A549 (cell line): ENCODE measurements at regions not wholly inside any gene's neighbourhood (a gene's known extent, or its start where the extent isn't known, plus 50 kb on each side); places are given as distances from the start of the nearest gene placed in this dataset.

ENCODE experiments used
- ATAC-seq, 2 experiments: fragments of 200-7000 bp in 1 of 2; fragments of >200 bp in 1 of 2; cut with Nextera tagmentation in 1 of 2; cut with Tn5 transposase in 1 of 2; 3 replicates each; pipeline versions ENCODE4 v1.8.0 to v1.9.1; 2018 to 2020; ENCODE audit warnings: mild to moderate bottlenecking in 1 of 2, moderate library complexity in 1 of 2
- CTCF ChIA-PET: fragments of 300-600 bp; sonication (Branson Sonifier 250); formaldehyde crosslinking; extraction: SDS; loops from one replicate; lab custom pipeline; 2021; ENCODE audit warnings: antibody characterized with exemption, inconsistent platforms; lab: Yijun Ruan, JAX
- POLR2A ChIA-PET: fragments of 350-600 bp; formaldehyde crosslinking; extraction: SDS; loops from one replicate; lab custom pipeline; 2021; ENCODE audit warnings: antibody characterized with exemption, inconsistent platforms; lab: Yijun Ruan, JAX
- DNase-seq, 2 experiments: peaks; one replicate each; pipeline versions ENCODE4 v3.0.0 to v3.0.0-alpha.2; 2011 to 2016; ENCODE audit warnings: low read depth in 1 of 2, low spot score in 1 of 2
- FAIRE-seq: peaks from 2 replicates; lab custom pipeline; 2011; peaks lifted over from hg19 to GRCh38; lab: Jason Lieb, UNC
- H3K27ac ChIP-seq, 2 experiments: fragments of >200 bp; sonication (Bioruptor Twin); formaldehyde crosslinking; 3 replicates each; pipeline ENCODE4 v1.5.1; 2016 to 2017
- H3K4me1 ChIP-seq: fragments of >200 bp; sonication (Bioruptor Twin); formaldehyde crosslinking; 3 replicates; pipeline ENCODE4 v1.6.1; 2016
- H3K4me2 ChIP-seq: fragments of >200 bp; sonication (Bioruptor Twin); formaldehyde crosslinking; 3 replicates; pipeline ENCODE4 v1.6.1; 2016
- H3K4me3 ChIP-seq: fragments of >200 bp; sonication (Bioruptor Twin); formaldehyde crosslinking; 3 replicates; pipeline ENCODE4 v1.5.1; 2016
- H3K9me3 ChIP-seq: fragments of >200 bp; sonication (Bioruptor Twin); formaldehyde crosslinking; 3 replicates; pipeline ENCODE4 v1.6.1; 2016
- ATOH8 ChIP-seq: fragments of 250-450 bp; sonication (Bioruptor Pico); IDR thresholded peaks from 2 replicates; pipeline ENCODE4 v1.5.0; 2020; ENCODE audit warnings: low read depth, mild to moderate bottlenecking, moderate library complexity
- BCL3 ChIP-seq: fragments of >200 bp; sonication (Bioruptor Twin); formaldehyde crosslinking; IDR thresholded peaks from 3 replicates; pipeline ENCODE4 v1.6.1; 2016
- CBX2 ChIP-seq: fragments of 200-600 bp; sonication (generic); IDR thresholded peaks from 2 replicates; pipeline ENCODE4 v1.6.1; 2016; ENCODE audit warnings: low read depth, mild to moderate bottlenecking, borderline replicate concordance
- CEBPB ChIP-seq, 2 experiments: fragments of >200 bp in 1 of 2; sonication (Bioruptor Twin) in 1 of 2; formaldehyde crosslinking in 1 of 2; IDR thresholded peaks; 2 replicates each; pipeline ENCODE4 v1.6.1; 2012 to 2016
- EHF ChIP-seq: fragments of 250-450 bp; sonication (Bioruptor Pico); IDR thresholded peaks from 2 replicates; pipeline ENCODE4 v1.5.0; 2020; ENCODE audit warnings: mild to moderate bottlenecking
- EHMT2 ChIP-seq: fragments of 200-600 bp; sonication (generic); IDR thresholded peaks from 2 replicates; pipeline ENCODE4 v1.6.1; 2016; ENCODE audit warnings: antibody characterized with exemption, low read depth, mild to moderate bottlenecking, moderate library complexity
- ELK1 ChIP-seq: fragments of 150-350 bp; IDR thresholded peaks from 2 replicates; pipeline ENCODE4 v1.6.1; 2014; ENCODE audit warnings: low read depth, mild to moderate bottlenecking, low read length
- ESRRA ChIP-seq: fragments of 150-350 bp; IDR thresholded peaks from 2 replicates; pipeline ENCODE4 v1.6.1; 2014; ENCODE audit warnings: mild to moderate bottlenecking, low read length, borderline replicate concordance
- FOXS1 ChIP-seq: fragments of 250-450 bp; sonication (Bioruptor Pico); IDR thresholded peaks from 2 replicates; pipeline ENCODE4 v1.5.0; 2020; ENCODE audit warnings: mild to moderate bottlenecking, moderate library complexity
- HMGXB4 ChIP-seq: fragments of 250-450 bp; sonication (Bioruptor Pico); IDR thresholded peaks from 2 replicates; pipeline ENCODE4 v1.5.0; 2021; ENCODE audit warnings: mild to moderate bottlenecking, moderate library complexity, borderline replicate concordance
- HOXB13 ChIP-seq: fragments of 250-450 bp; sonication (Bioruptor Pico); IDR thresholded peaks from 2 replicates; pipeline ENCODE4 v1.5.0; 2020; ENCODE audit warnings: low read depth, mild to moderate bottlenecking, moderate library complexity
- HOXB5 ChIP-seq: fragments of 250-450 bp; sonication (Bioruptor Pico); IDR thresholded peaks from 2 replicates; pipeline ENCODE4 v1.5.0; 2020; ENCODE audit warnings: mild to moderate bottlenecking, moderate library complexity
- KDM5A ChIP-seq: fragments of 200-600 bp; sonication (generic); IDR thresholded peaks from 2 replicates; pipeline ENCODE4 v1.6.1; 2016; ENCODE audit warnings: antibody characterized with exemption, mild to moderate bottlenecking
- MAFK ChIP-seq: fragments of 450-650 bp; IDR thresholded peaks from 2 replicates; pipeline ENCODE4 v1.6.1; 2014; ENCODE audit not compliant: partially characterized antibody
- MAX ChIP-seq: IDR thresholded peaks from 2 replicates; pipeline ENCODE4 v1.6.1; 2012
- NFE2L2 ChIP-seq: fragments of 150-350 bp; conservative IDR thresholded peaks from 2 replicates; pipeline ENCODE4 v1.6.1; 2014; ENCODE audit warnings: low read length
- POLR2A ChIP-seq: IDR thresholded peaks from 2 replicates; pipeline ENCODE4 v1.6.1; 2012; ENCODE audit warnings: mild to moderate bottlenecking, low read length
- POLR2AphosphoS2 ChIP-seq: conservative IDR thresholded peaks from 2 replicates; pipeline ENCODE4 v1.6.1; 2012; ENCODE audit warnings: low read length, improper control_type of control experiment, inconsistent platforms
- RCOR1 ChIP-seq: fragments of 150-350 bp; IDR thresholded peaks from 2 replicates; pipeline ENCODE4 v1.6.1; 2014; ENCODE audit warnings: antibody characterized with exemption, low read length, low read depth
- REST ChIP-seq: fragments of 200-600 bp; sonication (generic); IDR thresholded peaks from 2 replicates; pipeline ENCODE4 v1.6.1; 2016; ENCODE audit warnings: antibody characterized with exemption, mild to moderate bottlenecking, moderate library complexity
- RNF2 ChIP-seq: fragments of 200-600 bp; sonication (generic); IDR thresholded peaks from 2 replicates; pipeline ENCODE4 v1.6.1; 2016; ENCODE audit warnings: low read depth, mild to moderate bottlenecking, antibody characterized with exemption, moderate library complexity, borderline replicate concordance
- SMC3 ChIP-seq: fragments of >200 bp; sonication (Bioruptor Twin); formaldehyde crosslinking; IDR thresholded peaks from 3 replicates; pipeline ENCODE4 v1.6.1; 2018; ENCODE audit warnings: inconsistent platforms
- SREBF2 ChIP-seq: fragments of 450-650 bp; IDR thresholded peaks from 2 replicates; pipeline ENCODE4 v1.6.1; 2014; ENCODE audit warnings: mild to moderate bottlenecking, moderate library complexity
- TP53 ChIP-seq: fragments of 250-450 bp; sonication (Bioruptor Pico); IDR thresholded peaks from 2 replicates; pipeline ENCODE4 v1.5.0; 2021; ENCODE audit warnings: mild to moderate bottlenecking, moderate library complexity
- ZFP36 ChIP-seq: fragments of 450-650 bp; IDR thresholded peaks from 2 replicates; pipeline ENCODE4 v1.6.1; 2014; ENCODE audit warnings: borderline replicate concordance; ENCODE audit not compliant: partially characterized antibody
- WGBS: methylation state at CpG from one replicate; pipeline ENCODE4 v1.1.6; 2017; ENCODE audit errors: missing lambda C conversion rate; 5-methylcytosine and 5-hydroxymethylcytosine counted together

GRCh38 chr18:60209042-60209441, 163.5 kb downstream of the MC4R start:
- ATAC-seq (no peak), DNase-seq (no peak), FAIRE-seq (no peak)
- no peak overlapping the region for H3K4me2 ChIP-seq
- no peak overlapping the region for H3K4me3 ChIP-seq
- POLR2A ChIA-PET: no interaction called here
- WGBS: 11% methylated on average over 1 of the region's 1 CpG
- H3K9me3 ChIP-seq: no peaks in the 10 kb centered on the region
- no peak for TF ChIP-seq BCL3
- TF ChIP-seq REST: no peak
- TF ChIP-seq ELK1: no peak
- no peak for TF ChIP-seq NFE2L2
- no peak for TF ChIP-seq SREBF2
- no peak for TF ChIP-seq TP53 (CRISPR knock-in tag)
- no peak for TF ChIP-seq CBX2
- TF ChIP-seq POLR2A: no peak
- TF ChIP-seq RCOR1: no peak
- TF ChIP-seq POLR2AphosphoS2: no peak
- no peak for TF ChIP-seq MAX
- no peak for TF ChIP-seq FOXS1 (CRISPR knock-in tag)
- TF ChIP-seq EHF (CRISPR knock-in tag): no peak
- TF ChIP-seq EHMT2: no peak
- no peak for TF ChIP-seq SMC3
- TF ChIP-seq RNF2: no peak
- no peak for TF ChIP-seq HMGXB4 (CRISPR knock-in tag)
- no peak for TF ChIP-seq HOXB13
- TF ChIP-seq, all 56 proteins: peak for 0
- Histone ChIP-seq H3K27ac (no peak overlapping the region), H3K4me1 (no peaks in the 10 kb centered on the region)
- CTCF ChIA-PET: no interaction called here

- 25% methylated on average over 1 of the region's 1 CpG for WGBS
- Histone ChIP-seq H3K4me3 (no peak overlapping the region), H3K27ac (no peak overlapping the region), H3K4me2 (no peak overlapping the region), H3K4me1 (no peaks in the 10 kb centered on the region), H3K9me3 (no peaks in the 10 kb centered on the region)
- ATAC-seq (no peak), DNase-seq (no peak), FAIRE-seq (no peak)
- POLR2A ChIA-PET: no interaction called here
- CTCF ChIA-PET: no interaction called here
- TF ChIP-seq MAFK (no peak), ESRRA (no peak), ZFP36 (no peak), EHMT2 (no peak), KDM5A (no peak), HMGXB4 (CRISPR knock-in tag) (no peak), ATOH8 (no peak), HOXB5 (no peak), POLR2AphosphoS2 (no peak), CEBPB (IDR thresholded peaks at IDR 0.05) (no peak), MAX (no peak)
- TF ChIP-seq, all 56 proteins: peak for 0
Measured at GRCh38 chr18:60202708-60203107, 169.9 kb downstream of the MC4R start.
